HepG2 (cell line): ENCODE measurements at regions not wholly inside any gene's neighbourhood (a gene's known extent, or its start where the extent isn't known, plus 50 kb on each side); places are given as distances from the start of the nearest gene placed in this dataset.

Experiments used
- ARNT ChIP-seq: fragments of 450-650 bp; IDR thresholded peaks from 2 replicates; pipeline ENCODE4 v1.6.1; 2017
- ATF7 ChIP-seq, 2 experiments: fragments of 450-650 bp in 1 of 2; sonication (generic) in 1 of 2; formaldehyde crosslinking in 1 of 2; IDR thresholded peaks; 2 replicates each; pipeline versions ENCODE4 v1.4.0 to v1.6.1; 2016 to 2020; ENCODE audit warnings: antibody characterized with exemption in 1 of 2, mild to moderate bottlenecking in 1 of 2, missing genetic modification reagents in 1 of 2
- BHLHE40 ChIP-seq: IDR thresholded peaks from 2 replicates; pipeline ENCODE4 v1.6.1; 2011; ENCODE audit warnings: low read length, improper control_type of control experiment
- BRCA1 ChIP-seq: sonication (generic); formaldehyde crosslinking; IDR thresholded peaks from 2 replicates; pipeline ENCODE4 v1.4.0; 2020; ENCODE audit warnings: missing genetic modification reagents
- EP300 ChIP-seq, 3 experiments: sonication (generic) in 1 of 3; formaldehyde crosslinking in 1 of 3; IDR thresholded peaks; 2 replicates each; pipeline versions ENCODE4 v1.5.1 to v1.6.1; 2011 to 2020; ENCODE audit warnings: low read depth in 2 of 3, low read length in 2 of 3, borderline replicate concordance in 1 of 3, improper control_type of control experiment in 1 of 3, mild to moderate bottlenecking in 1 of 3, missing genetic modification reagents in 1 of 3, moderate library complexity in 1 of 3
- FOXP1 ChIP-seq, 2 experiments: fragments of 450-650 bp in 1 of 2; IDR thresholded peaks; 2 replicates each; pipeline ENCODE4 v1.6.1; 2017 to 2018; ENCODE audit warnings: antibody characterized with exemption in 1 of 2
- GTF2F1 ChIP-seq: fragments of 150-350 bp; IDR thresholded peaks from 2 replicates; pipeline ENCODE4 v1.6.1; 2014; ENCODE audit warnings: low read length
- HNF4A ChIP-seq: sonication (generic); formaldehyde crosslinking; IDR thresholded peaks from 2 replicates; pipeline ENCODE4 v1.4.0; 2020; ENCODE audit warnings: missing genetic modification reagents
- NFKBIZ ChIP-seq: IDR thresholded peaks from 2 replicates; pipeline ENCODE4 v1.6.1; 2018; ENCODE audit warnings: missing genetic modification reagents, missing compliant biosample characterization
- SRSF1 ChIP-seq: fragments of 200-400 bp; formaldehyde crosslinking; optimal IDR thresholded peaks from 2 replicates; pipeline ENCODE3; 2017; ENCODE audit warnings: mild to moderate bottlenecking, low read depth, low read length, moderate library complexity
- STAG1 ChIP-seq: sonication (generic); formaldehyde crosslinking; IDR thresholded peaks from 2 replicates; pipeline ENCODE4 v1.4.0; 2020; ENCODE audit warnings: missing genetic modification reagents
- ZC3H4 ChIP-seq: sonication (generic); formaldehyde crosslinking; IDR thresholded peaks from 2 replicates; pipeline ENCODE4 v1.4.0; 2020; ENCODE audit warnings: missing genetic modification reagents, borderline replicate concordance
- ZFP41 ChIP-seq: sonication (generic); formaldehyde crosslinking; IDR thresholded peaks from 2 replicates; pipeline ENCODE4 v1.4.0; 2020; ENCODE audit warnings: mild to moderate bottlenecking, missing genetic modification reagents, borderline replicate concordance
- ZFY ChIP-seq: sonication (generic); formaldehyde crosslinking; IDR thresholded peaks from 2 replicates; pipeline ENCODE4 v1.4.0; 2020; ENCODE audit warnings: missing genetic modification reagents
- ZNF24 ChIP-seq: fragments of 450-650 bp; IDR thresholded peaks from 2 replicates; pipeline ENCODE4 v1.6.1; 2017; ENCODE audit warnings: antibody characterized with exemption, mild to moderate bottlenecking
- ZNF33A ChIP-seq: sonication (generic); formaldehyde crosslinking; IDR thresholded peaks from 2 replicates; pipeline ENCODE4 v1.5.1; 2020; ENCODE audit warnings: missing genetic modification reagents, mild to moderate bottlenecking, moderate library complexity, borderline replicate concordance
- ZNF484 ChIP-seq: sonication (generic); formaldehyde crosslinking; IDR thresholded peaks from 2 replicates; pipeline ENCODE4 v1.5.1; 2020; ENCODE audit warnings: mild to moderate bottlenecking, low read depth, missing genetic modification reagents, borderline replicate concordance
- ZNF543 ChIP-seq: sonication (generic); formaldehyde crosslinking; IDR thresholded peaks from 2 replicates; pipeline ENCODE4 v1.4.0; 2020; ENCODE audit warnings: mild to moderate bottlenecking, missing genetic modification reagents
- ZNF564 ChIP-seq: sonication (generic); formaldehyde crosslinking; IDR thresholded peaks from 2 replicates; pipeline ENCODE4 v1.8.1; 2023; ENCODE audit warnings: mild to moderate bottlenecking, missing genetic modification reagents
- TF ChIP-seq, protein P1 (sequence below): sonication (generic); formaldehyde crosslinking; IDR thresholded peaks from 2 replicates; pipeline ENCODE4 v1.9.0; 2021; ENCODE audit warnings: missing genetic modification reagents, borderline replicate concordance
- TF ChIP-seq, protein P2 (sequence below): IDR thresholded peaks from 2 replicates; pipeline ENCODE4 v1.6.1; 2016; ENCODE audit warnings: low read depth
- TF ChIP-seq, protein P3 (sequence below): IDR thresholded peaks from 2 replicates; pipeline ENCODE4 v1.6.1; 2016
- TF ChIP-seq, protein P4 (sequence below): sonication (generic); formaldehyde crosslinking; IDR thresholded peaks from 2 replicates; pipeline ENCODE4 v1.4.0; 2020; ENCODE audit warnings: missing genetic modification reagents
- TF ChIP-seq, protein P5 (sequence below): sonication (generic); formaldehyde crosslinking; IDR thresholded peaks from 2 replicates; pipeline ENCODE4 v1.4.0; 2020; ENCODE audit warnings: missing genetic modification reagents, mild to moderate bottlenecking, borderline replicate concordance

DNA sequence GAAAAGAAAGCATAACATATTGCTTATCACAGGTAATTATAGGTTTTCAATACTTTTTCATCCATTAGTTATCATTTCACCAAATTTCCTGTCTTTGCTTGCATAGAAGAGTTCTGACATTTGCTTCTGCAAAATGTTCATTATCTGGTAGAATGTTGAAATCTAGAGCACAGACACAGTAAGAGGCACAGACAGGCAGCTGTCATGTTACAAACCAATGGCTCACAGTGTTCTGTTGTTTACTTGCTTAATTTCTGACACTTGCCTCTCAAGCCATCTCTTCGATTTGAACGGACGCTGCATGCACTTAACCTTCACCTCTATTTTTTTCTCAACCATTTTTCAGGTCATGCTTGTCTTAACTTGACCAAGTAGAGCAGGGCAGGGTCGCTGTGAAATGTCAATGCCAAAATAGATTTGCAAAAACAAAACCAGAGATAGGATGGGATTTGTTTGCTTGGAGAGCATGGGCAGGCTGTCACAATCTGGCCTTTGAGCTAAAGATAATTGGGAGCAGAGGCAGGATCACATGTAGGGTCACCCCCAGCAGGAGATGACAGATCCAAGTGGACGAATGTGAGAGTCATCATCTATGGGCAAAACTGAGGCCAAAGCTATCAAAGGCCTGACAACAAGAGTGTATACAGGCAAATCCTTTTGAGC is 292.3 kb downstream of the SMARCA1 start (continued):
- TF ChIP-seq, protein P1, sequence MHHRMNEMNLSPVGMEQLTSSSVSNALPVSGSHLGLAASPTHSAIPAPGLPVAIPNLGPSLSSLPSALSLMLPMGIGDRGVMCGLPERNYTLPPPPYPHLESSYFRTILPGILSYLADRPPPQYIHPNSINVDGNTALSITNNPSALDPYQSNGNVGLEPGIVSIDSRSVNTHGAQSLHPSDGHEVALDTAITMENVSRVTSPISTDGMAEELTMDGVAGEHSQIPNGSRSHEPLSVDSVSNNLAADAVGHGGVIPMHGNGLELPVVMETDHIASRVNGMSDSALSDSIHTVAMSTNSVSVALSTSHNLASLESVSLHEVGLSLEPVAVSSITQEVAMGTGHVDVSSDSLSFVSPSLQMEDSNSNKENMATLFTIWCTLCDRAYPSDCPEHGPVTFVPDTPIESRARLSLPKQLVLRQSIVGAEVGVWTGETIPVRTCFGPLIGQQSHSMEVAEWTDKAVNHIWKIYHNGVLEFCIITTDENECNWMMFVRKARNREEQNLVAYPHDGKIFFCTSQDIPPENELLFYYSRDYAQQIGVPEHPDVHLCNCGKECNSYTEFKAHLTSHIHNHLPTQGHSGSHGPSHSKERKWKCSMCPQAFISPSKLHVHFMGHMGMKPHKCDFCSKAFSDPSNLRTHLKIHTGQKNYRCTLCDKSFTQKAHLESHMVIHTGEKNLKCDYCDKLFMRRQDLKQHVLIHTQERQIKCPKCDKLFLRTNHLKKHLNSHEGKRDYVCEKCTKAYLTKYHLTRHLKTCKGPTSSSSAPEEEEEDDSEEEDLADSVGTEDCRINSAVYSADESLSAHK (CRISPR knock-in tag): no peak
- TF ChIP-seq ZFY (no peak), ARNT (no peak), ZNF564 (CRISPR knock-in tag) (no peak), ZFP41 (no peak), STAG1 (no peak), EP300 (IDR thresholded peaks at IDR 0.05; ENCODE audit: low read depth in 2 of 2, low read length in 2 of 2) (peak in 1 of 2 experiments; percentile 56; a peak in 2 of 4 replicates), EP300 (CRISPR knock-in tag; IDR thresholded peaks at IDR 0.05; ENCODE audit: borderline replicate concordance) (no peak), GTF2F1 (no peak), ZNF33A (CRISPR knock-in tag) (no peak), ZC3H4 (CRISPR knock-in tag) (no peak), HNF4A (CRISPR knock-in tag) (peak; percentile 90), FOXP1 (IDR thresholded peaks at IDR 0.05) (no peak), FOXP1 (CRISPR knock-in tag; IDR thresholded peaks at IDR 0.05) (peak; percentile 39; the same call in 1 of the 2 replicates), BHLHE40 (no peak), ZNF24 (no peak), NFKBIZ (CRISPR knock-in tag) (no peak), ATF7 (IDR thresholded peaks at IDR 0.05) (no peak), ATF7 (CRISPR knock-in tag; IDR thresholded peaks at IDR 0.05) (no peak), SRSF1 (no peak), ZNF543 (CRISPR knock-in tag) (no peak), ZNF484 (no peak), BRCA1 (CRISPR knock-in tag) (no peak)
- TF ChIP-seq, protein P2, sequence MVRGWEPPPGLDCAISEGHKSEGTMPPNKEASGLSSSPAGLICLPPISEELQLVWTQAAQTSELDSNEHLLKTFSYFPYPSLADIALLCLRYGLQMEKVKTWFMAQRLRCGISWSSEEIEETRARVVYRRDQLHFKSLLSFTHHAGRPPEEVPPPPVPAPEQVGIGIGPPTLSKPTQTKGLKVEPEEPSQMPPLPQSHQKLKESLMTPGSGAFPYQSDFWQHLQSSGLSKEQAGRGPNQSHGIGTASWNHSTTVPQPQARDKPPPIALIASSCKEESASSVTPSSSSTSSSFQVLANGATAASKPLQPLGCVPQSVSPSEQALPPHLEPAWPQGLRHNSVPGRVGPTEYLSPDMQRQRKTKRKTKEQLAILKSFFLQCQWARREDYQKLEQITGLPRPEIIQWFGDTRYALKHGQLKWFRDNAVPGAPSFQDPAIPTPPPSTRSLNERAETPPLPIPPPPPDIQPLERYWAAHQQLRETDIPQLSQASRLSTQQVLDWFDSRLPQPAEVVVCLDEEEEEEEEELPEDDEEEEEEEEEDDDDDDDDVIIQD (CRISPR knock-in tag): peak; percentile 48; the same call in 1 of the 2 replicates
- TF ChIP-seq, protein P3, sequence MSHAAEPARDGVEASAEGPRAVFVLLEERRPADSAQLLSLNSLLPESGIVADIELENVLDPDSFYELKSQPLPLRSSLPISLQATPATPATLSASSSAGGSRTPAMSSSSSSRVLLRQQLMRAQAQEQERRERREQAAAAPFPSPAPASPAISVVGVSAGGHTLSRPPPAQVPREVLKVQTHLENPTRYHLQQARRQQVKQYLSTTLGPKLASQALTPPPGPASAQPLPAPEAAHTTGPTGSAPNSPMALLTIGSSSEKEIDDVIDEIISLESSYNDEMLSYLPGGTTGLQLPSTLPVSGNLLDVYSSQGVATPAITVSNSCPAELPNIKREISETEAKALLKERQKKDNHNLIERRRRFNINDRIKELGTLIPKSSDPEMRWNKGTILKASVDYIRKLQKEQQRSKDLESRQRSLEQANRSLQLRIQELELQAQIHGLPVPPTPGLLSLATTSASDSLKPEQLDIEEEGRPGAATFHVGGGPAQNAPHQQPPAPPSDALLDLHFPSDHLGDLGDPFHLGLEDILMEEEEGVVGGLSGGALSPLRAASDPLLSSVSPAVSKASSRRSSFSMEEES (CRISPR knock-in tag): 0 out of 2 replicates have a peak, but pooled peaks have one; percentile 44
- TF ChIP-seq, protein P4, sequence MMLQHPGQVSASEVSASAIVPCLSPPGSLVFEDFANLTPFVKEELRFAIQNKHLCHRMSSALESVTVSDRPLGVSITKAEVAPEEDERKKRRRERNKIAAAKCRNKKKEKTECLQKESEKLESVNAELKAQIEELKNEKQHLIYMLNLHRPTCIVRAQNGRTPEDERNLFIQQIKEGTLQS (CRISPR knock-in tag): no peak
- TF ChIP-seq, protein P5, sequence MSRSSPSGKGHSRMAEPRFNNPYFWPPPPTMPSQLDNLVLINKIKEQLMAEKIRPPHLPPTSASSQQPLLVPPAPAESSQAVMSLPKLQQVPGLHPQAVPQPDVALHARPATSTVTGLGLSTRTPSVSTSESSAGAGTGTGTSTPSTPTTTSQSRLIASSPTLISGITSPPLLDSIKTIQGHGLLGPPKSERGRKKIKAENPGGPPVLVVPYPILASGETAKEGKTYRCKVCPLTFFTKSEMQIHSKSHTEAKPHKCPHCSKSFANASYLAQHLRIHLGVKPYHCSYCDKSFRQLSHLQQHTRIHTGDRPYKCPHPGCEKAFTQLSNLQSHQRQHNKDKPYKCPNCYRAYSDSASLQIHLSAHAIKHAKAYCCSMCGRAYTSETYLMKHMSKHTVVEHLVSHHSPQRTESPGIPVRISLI (CRISPR knock-in tag): peak; percentile 72; the same call in 1 of the 2 replicates
